Activated naive CD4-positive, alpha-beta T cell treated with anti-CD3 and anti-CD28 coated beads for 36 hours (primary cell): ENCODE measurements at regions not wholly inside any gene's neighbourhood (a gene's known extent, or its start where the extent isn't known, plus 50 kb on each side); places are given as distances from the start of the nearest gene placed in this dataset.
A peak's percentile ranks its signal among the peaks of the same experiment; 100 is the strongest.

Experiments
- CTCF ChIA-PET: fragments of 350-600 bp; sonication (Branson Sonifier 250); formaldehyde crosslinking; loops from one replicate; lab custom pipeline; 2021; ENCODE audit warnings: antibody characterized with exemption; lab: Charles Lee
- DNase-seq: peaks from one replicate; pipeline ENCODE4 v3.0.0-alpha.2; 2020
- H3K27ac Mint-ChIP-seq: one replicate; pipeline ENCODE4 v1.8.0; 2021; ENCODE audit warnings: mild to moderate bottlenecking, mixed read lengths
- H3K27me3 Mint-ChIP-seq: one replicate; pipeline ENCODE4 v1.8.0; 2021; ENCODE audit warnings: low read depth, mixed read lengths
- H3K36me3 Mint-ChIP-seq: one replicate; pipeline ENCODE4 v1.8.0; 2021; ENCODE audit warnings: low read depth, mixed read lengths
- H3K4me1 Mint-ChIP-seq: one replicate; pipeline ENCODE4 v1.8.0; 2021; ENCODE audit warnings: low read depth, mixed read lengths
- H3K4me3 Mint-ChIP-seq: one replicate; pipeline ENCODE4 v1.8.0; 2021; ENCODE audit warnings: mild to moderate bottlenecking, moderate library complexity, mixed read lengths
- H3K9me3 Mint-ChIP-seq: one replicate; pipeline ENCODE4 v1.8.0; 2021; ENCODE audit warnings: mixed read lengths
- intact Hi-C: fragments of 100-400 bp; cut with micrococcal nuclease; formaldehyde crosslinking; loops from one replicate; pipeline ENCODE4 v1.15.1; 2023

DNA sequence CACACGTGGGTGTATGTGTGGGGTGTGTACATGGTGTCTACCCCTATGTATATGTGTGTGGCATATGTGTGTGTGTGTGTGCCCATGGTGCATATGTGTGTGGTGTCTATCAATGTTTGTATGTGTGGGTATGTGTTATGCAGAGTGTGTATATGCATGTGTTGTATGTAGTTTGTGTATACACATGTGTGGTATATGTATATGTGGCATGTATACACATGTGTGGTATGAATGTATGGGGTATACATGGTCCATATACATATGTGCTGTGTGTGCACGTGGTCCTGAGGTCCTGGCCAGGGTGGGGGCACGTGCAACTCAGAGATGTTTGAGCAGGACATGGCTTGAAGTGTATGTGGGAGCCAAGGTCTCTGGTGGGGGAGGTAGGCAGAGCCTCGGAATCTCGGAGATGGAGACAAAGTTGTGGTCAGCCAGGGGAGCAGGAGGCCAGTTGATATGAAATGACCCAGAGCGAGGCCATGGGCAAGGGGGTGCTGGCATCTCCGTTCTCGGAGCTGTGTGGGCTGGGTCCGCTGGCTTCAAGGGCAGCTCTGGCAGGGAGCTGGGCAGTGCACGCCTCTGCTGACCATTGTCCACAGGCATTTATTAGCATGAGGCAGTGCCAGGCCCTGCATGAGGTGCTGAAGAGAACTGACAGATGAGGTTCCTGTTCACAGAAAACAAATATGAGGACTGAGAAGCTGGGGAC, 276.2 kb upstream of the CHD6 start:
- no peak overlapping the region for H3K27ac Mint-ChIP-seq
- no peaks in the 10 kb centered on the region for H3K9me3 Mint-ChIP-seq
- H3K36me3 Mint-ChIP-seq: no peaks in the 10 kb centered on the region
- no peaks in the 10 kb centered on the region for H3K4me1 Mint-ChIP-seq
- H3K27me3 Mint-ChIP-seq: peaks cover 6% of the 10 kb centered on the region
- no peak overlapping the region for H3K4me3 Mint-ChIP-seq
- CTCF ChIA-PET: no interaction called here
- no peak for DNase-seq
- intact Hi-C loops: no loop called here

DNA sequence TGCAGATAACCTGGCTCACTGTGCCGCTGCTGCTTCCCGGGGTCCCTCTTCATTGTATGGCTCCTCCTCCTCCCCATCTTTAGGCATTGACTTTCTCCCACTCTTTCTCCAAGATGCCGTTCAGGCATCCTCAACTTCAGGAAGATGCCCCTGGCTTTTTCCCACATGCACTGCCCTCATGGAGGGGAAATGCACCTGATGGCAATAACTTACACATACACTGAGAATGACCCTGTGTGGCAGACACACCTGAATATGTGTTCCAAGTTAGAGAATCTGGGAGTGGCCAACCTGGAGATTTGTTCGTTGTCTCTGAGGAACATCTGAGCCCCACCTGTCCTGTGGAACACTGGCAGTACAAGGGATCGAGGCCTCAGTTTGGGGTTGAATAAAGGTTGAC, 273.9 kb upstream of the CHD6 start:
- H3K36me3 Mint-ChIP-seq: no peaks in the 10 kb centered on the region
- H3K9me3 Mint-ChIP-seq: no peaks in the 10 kb centered on the region
- no peak for DNase-seq
- intact Hi-C loops: no loop called here
- peaks cover 6% of the 10 kb centered on the region for H3K27me3 Mint-ChIP-seq
- CTCF ChIA-PET: no interaction called here
- H3K4me1 Mint-ChIP-seq: no peaks in the 10 kb centered on the region
- no peak overlapping the region for H3K4me3 Mint-ChIP-seq
- no peak overlapping the region for H3K27ac Mint-ChIP-seq

DNA sequence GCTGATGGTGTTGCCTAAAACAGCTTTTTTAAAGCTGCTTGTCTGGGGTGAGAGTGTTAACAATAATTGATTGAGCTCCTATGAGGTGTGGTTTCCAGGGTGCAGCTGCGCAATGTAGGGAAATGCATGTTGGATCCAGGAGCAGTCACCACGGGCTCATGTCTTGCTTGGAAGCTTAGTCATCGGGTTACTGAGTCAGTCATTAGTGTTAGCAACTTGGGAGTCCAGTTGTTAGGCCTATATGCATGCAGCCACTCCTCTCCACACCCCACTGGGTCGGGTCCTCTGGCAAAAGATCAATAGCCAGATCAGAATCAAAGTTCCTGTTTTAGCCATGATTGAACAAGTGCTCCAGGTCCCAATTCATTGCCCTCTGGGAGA, 271.7 kb upstream of the CHD6 start:
- CTCF ChIA-PET: no interaction called here
- intact Hi-C loops: no loop called here
- Mint-ChIP-seq H3K4me3 (no peak overlapping the region), H3K36me3 (no peaks in the 10 kb centered on the region), H3K4me1 (no peaks in the 10 kb centered on the region), H3K27me3 (peaks cover 4% of the 10 kb centered on the region), H3K27ac (no peak overlapping the region), H3K9me3 (no peaks in the 10 kb centered on the region)
- no peak for DNase-seq

DNA sequence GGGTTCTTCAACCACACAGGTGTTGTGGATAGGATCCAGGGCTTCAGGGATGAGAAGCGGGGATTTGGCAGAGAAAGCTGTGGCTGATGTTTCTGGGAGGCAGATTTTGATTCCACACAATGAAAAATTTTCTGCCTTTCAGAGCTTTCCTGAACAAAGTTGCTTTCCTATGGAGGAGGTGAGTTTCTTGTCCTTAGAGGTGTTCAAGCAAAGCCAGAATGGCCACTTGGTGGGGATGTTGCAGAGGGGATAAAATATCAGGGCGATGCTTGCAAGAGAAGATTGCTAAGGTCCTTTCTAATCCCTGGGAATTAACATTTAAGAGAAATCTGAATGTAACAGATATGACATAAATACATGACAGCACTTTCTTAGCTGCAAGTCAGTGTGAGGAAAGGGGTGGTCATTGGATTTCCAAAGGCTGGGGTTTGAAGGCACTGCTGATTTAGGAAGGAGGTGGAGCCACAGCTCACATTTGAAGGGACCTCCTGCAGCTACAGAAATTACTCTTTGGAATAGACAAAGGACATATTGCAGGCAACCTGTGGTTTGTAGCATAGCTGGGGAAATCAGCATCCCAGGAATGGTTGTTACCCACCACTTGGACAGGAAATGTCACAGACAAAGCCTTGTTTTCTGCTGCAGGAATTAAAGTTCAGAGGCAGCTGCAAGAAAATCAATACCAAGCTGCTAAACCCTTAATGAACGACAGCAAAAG, 271.1 kb upstream of the CHD6 start:
- peak; percentile 20 for DNase-seq
- H3K4me1 Mint-ChIP-seq: no peaks in the 10 kb centered on the region
- CTCF ChIA-PET: no interaction called here
- H3K27ac Mint-ChIP-seq: no peak overlapping the region
- H3K36me3 Mint-ChIP-seq: no peaks in the 10 kb centered on the region
- H3K9me3 Mint-ChIP-seq: no peaks in the 10 kb centered on the region
- H3K4me3 Mint-ChIP-seq: no peak overlapping the region
- H3K27me3 Mint-ChIP-seq: peaks cover 3% of the 10 kb centered on the region
- intact Hi-C loops: no loop called here

DNA sequence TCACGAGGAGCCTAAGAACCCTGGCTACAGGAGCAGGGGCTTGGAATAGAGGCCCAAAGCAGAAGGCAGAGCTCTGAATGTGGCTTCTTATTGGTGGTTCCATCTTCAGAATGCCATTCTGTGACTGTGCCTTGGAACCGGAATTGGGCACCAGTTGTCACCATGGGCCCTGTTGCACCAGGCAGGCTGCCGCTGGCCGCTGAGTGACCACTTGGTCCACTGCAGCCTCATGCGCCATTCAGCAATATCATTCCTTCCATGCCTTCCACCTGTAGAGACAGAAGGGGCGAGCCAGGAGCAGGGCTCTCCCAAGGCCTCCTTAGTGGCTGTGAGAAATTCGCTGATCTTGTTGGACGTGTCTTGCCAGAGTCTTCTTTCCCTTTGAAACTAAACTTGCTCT, 270.3 kb upstream of the CHD6 start:
- CTCF ChIA-PET: no interaction called here
- no peaks in the 10 kb centered on the region for H3K9me3 Mint-ChIP-seq
- DNase-seq: no peak
- H3K4me3 Mint-ChIP-seq: no peak overlapping the region
- peaks cover 2% of the 10 kb centered on the region for H3K27me3 Mint-ChIP-seq
- H3K36me3 Mint-ChIP-seq: no peaks in the 10 kb centered on the region
- intact Hi-C loops: no loop called here
- H3K4me1 Mint-ChIP-seq: no peaks in the 10 kb centered on the region
- no peak overlapping the region for H3K27ac Mint-ChIP-seq

DNA sequence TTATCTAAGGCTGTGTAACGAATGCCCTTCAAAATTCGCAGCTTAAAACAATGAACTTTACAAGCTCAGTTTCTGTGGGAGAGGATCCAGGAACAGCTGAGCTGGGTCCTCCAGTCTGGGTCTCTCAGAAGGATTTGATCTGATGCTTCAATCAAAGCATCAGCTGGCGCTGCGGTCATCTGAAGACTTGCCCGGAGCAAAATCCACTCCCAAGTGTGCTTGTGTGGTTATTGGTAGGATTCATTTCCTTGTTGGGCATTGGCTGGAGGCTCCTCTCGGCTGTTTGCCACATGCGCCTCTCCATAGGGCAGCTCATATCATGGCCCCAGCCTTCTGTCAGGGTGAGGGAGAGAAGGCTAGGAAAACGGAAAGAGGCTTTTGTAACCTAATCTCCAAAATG, 269.3 kb upstream of the CHD6 start:
- intact Hi-C loops: no loop called here
- no peak for DNase-seq
- Mint-ChIP-seq H3K36me3 (no peaks in the 10 kb centered on the region), H3K4me1 (no peaks in the 10 kb centered on the region), H3K9me3 (no peaks in the 10 kb centered on the region), H3K27me3 (peaks cover 2% of the 10 kb centered on the region), H3K4me3 (no peak overlapping the region), H3K27ac (no peak overlapping the region)
- CTCF ChIA-PET: no interaction called here

DNA sequence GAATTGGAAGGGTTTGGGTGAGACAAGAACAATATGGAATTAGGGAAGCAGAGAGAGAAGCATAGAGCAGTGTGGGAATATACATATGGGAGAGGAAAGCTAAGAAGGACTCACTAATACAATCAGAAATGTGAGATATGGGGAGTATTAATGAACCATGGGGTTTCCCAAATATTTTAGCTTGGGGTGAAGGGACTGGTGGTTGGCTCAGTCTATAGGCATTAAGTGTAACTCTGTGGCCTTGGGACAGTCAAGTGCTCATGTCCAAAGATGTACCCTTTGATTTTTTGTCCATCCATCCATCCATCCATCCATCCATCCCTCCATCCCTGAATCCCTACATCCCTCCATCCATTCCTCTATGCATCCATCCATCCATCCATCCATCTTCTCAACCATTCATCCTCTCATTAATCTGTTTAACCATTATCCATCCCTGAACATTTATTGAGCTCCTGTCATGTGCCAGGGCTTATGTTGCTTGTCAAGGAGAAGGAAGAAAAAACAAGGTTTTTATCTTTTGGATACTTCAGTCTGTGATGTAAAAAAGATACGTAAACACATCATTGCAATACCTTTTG, 263.4 kb upstream of the CHD6 start:
- Mint-ChIP-seq H3K27me3 (peaks cover 2% of the 10 kb centered on the region), H3K9me3 (no peaks in the 10 kb centered on the region), H3K4me3 (no peak overlapping the region), H3K36me3 (no peaks in the 10 kb centered on the region), H3K4me1 (no peaks in the 10 kb centered on the region), H3K27ac (no peak overlapping the region)
- CTCF ChIA-PET: no interaction called here
- DNase-seq: no peak
- intact Hi-C loops: no loop called here

DNA sequence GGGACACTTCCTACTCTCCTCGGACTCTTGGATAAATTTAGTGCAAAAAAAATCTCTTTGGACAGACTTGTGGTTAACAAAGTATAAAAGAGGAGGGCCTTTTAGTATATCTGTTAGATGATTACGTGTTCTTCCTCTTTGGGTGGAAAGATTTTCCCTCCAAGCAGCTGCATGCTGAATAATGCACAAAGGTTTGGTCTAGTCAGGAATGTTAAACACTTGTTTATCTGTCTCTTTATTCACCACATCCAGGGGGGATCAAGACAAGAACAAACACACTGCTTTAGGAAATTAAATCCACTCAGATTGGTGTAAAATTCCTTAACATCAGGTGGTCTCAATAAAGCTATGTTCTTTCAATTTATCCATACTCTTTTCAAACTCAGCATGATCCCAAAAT, 260.9 kb upstream of the CHD6 start:
- no peaks in the 10 kb centered on the region for H3K4me1 Mint-ChIP-seq
- CTCF ChIA-PET: no interaction called here

DNA sequence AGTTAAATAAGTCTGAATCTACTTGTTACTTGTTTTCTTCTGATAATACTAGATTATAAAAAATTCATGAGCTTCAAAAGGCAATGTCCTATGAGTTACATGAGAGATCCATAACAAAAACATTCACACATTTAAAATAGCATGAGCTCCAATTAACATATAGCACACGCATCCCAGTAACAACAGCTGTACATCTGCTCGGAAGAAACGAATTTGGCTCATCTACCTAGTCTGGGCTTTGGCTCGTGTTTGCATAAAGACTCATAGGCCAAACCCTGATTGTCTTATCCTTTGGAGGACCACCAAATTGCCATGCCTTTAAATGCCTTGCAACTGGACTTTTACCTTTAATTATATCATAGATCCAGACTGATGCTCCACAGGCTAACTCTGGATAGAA, 259.7 kb upstream of the CHD6 start:
- H3K4me1 Mint-ChIP-seq: no peaks in the 10 kb centered on the region
- H3K4me3 Mint-ChIP-seq: no peak overlapping the region
- H3K36me3 Mint-ChIP-seq: no peaks in the 10 kb centered on the region
- CTCF ChIA-PET: no interaction called here
- H3K27ac Mint-ChIP-seq: no peak overlapping the region
- H3K27me3 Mint-ChIP-seq: no peaks in the 10 kb centered on the region
- no peaks in the 10 kb centered on the region for H3K9me3 Mint-ChIP-seq
- DNase-seq: no peak
- intact Hi-C loops: no loop called here

More for the DNA sequence above, 260.9 kb upstream of the CHD6 start:
- no peaks in the 10 kb centered on the region for H3K9me3 Mint-ChIP-seq
- no peaks in the 10 kb centered on the region for H3K27me3 Mint-ChIP-seq
- H3K36me3 Mint-ChIP-seq: no peaks in the 10 kb centered on the region
- H3K27ac Mint-ChIP-seq: no peak overlapping the region
- intact Hi-C loops: no loop called here
- H3K4me3 Mint-ChIP-seq: no peak overlapping the region
- no peak for DNase-seq

DNA sequence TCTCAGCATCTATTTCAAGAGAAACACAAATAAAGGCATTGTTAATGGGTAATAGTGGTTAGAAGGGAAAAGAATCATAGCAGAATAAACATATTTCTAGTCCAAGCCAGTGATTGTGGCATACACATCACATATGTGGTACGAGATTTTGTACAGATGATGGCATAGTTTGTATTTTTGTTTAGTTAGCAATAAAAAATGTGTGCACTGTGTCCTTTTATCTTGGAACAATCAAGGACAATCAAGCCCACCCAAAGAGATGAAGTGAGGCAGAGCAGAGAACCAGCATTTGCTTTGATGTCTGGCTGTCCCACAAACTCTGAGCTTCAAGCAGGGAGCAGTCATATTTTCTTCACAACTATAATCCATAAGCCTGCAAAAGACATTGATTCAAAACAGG, 256.5 kb upstream of the CHD6 start:
- no peak for DNase-seq
- no peaks in the 10 kb centered on the region for H3K4me1 Mint-ChIP-seq
- H3K36me3 Mint-ChIP-seq: no peaks in the 10 kb centered on the region
- CTCF ChIA-PET: no interaction called here
- H3K27me3 Mint-ChIP-seq: no peaks in the 10 kb centered on the region
- H3K4me3 Mint-ChIP-seq: no peak overlapping the region
- no peak overlapping the region for H3K27ac Mint-ChIP-seq
- H3K9me3 Mint-ChIP-seq: no peaks in the 10 kb centered on the region
- intact Hi-C loops: no loop called here

DNA sequence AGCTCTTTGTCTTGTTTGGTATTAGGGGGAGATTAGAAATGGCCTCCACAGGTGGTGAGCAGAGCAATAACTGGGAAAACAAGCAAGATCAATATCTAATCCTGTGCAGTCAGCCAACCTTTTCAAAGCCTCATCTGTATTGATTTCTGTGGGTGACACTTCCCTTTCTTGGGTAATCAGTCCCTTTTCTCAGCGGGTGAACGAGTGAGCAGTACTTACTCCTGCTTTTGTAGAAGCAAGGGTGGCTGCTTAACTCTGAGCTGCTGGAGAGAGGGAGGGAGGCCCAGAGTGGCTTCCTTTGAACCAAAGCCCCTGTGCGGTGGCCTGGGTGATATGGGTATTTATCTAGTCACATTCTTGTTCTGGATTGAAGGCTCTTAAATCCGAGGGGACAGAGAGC, 254.8 kb upstream of the CHD6 start:
- CTCF ChIA-PET: interaction anchor here (1.0 kb wide), 1 partner anchor 134 kb away, joined by 3 read pairs; no protein-coding TSS in a partner anchor

DNA sequence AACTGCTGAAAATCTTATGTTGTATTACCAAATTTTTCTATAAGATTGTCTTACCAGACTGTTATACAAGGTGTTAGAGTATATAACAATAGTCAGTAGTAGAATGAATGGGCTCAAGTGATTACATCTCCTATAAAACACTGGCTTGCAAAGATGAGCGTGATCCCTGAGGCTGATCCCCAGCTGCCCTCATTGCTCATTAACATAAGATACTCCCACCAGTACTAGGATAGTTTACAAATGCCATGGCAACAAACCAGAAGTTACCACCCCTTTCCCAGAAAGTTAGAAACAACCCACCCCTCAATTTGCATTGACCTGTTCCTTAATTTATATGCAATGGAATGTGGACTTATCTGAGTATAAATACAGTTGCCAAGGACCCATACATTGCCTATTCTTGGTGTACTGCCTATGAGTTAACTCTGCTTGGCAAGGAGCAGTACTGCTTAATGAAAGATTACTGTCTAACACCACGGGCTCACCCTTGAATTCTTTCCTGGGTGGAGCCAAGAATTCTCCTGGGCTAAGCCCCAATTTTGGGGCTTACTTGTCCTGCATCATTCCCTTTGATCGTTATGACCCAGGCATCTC, 252.8 kb upstream of the CHD6 start:
- Mint-ChIP-seq H3K27me3 (peaks cover 3% of the 10 kb centered on the region), H3K4me1 (no peaks in the 10 kb centered on the region), H3K36me3 (no peaks in the 10 kb centered on the region), H3K9me3 (no peaks in the 10 kb centered on the region), H3K27ac (no peak overlapping the region), H3K4me3 (no peak overlapping the region)
- no peak for DNase-seq
- intact Hi-C loops: no loop called here
- CTCF ChIA-PET: no interaction called here

More for the DNA sequence above, 254.8 kb upstream of the CHD6 start:
- H3K27me3 Mint-ChIP-seq: no peaks in the 10 kb centered on the region
- intact Hi-C loops: no loop called here
- DNase-seq: no peak
- H3K36me3 Mint-ChIP-seq: no peaks in the 10 kb centered on the region
- H3K4me1 Mint-ChIP-seq: no peaks in the 10 kb centered on the region
- no peak overlapping the region for H3K27ac Mint-ChIP-seq
- H3K9me3 Mint-ChIP-seq: no peaks in the 10 kb centered on the region
- H3K4me3 Mint-ChIP-seq: no peak overlapping the region

DNA sequence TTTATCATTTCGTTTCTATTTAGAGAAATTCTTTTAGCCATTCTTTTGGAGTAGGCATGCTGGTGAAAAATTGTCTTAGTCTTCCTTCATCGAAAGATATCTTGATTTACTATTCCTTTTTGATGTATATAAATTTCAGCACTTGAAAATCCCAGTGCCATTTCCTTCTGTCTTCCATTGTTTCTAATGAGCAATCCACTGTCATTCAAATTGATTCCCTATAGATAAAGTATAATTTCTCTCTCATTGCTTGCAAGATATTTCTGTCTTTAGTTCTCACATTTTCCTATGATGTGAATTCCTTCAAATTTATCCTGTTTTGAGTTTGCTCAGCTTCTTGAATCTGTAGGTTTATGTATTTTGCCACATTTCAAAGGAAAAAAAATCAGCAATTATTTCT, 251.1 kb upstream of the CHD6 start:
- intact Hi-C loops: no loop called here
- H3K27ac Mint-ChIP-seq: no peak overlapping the region
- DNase-seq: no peak
- no peaks in the 10 kb centered on the region for H3K9me3 Mint-ChIP-seq
- H3K36me3 Mint-ChIP-seq: no peaks in the 10 kb centered on the region
- H3K4me1 Mint-ChIP-seq: no peaks in the 10 kb centered on the region
- no peak overlapping the region for H3K4me3 Mint-ChIP-seq
- CTCF ChIA-PET: no interaction called here
- H3K27me3 Mint-ChIP-seq: peaks cover 4% of the 10 kb centered on the region
